KMS-11 (cell line): ENCODE measurements at regions not wholly inside any gene's neighbourhood (a gene's known extent, or its start where the extent isn't known, plus 50 kb on each side); places are given as distances from the start of the nearest gene placed in this dataset.

Experiments
- H2AFZ ChIP-seq: fragments of 200-600 bp; sonication (generic); 2 replicates; pipeline ENCODE4 v1.6.1; 2016; ENCODE audit warnings: antibody characterized with exemption, mixed run types, low read depth
- H3K27ac ChIP-seq: fragments of 200-600 bp; sonication (generic); 2 replicates; pipeline ENCODE4 v1.6.1; 2016; ENCODE audit warnings: mild to moderate bottlenecking, mixed run types
- H3K27me3 ChIP-seq: fragments of 200-600 bp; sonication (generic); 2 replicates; pipeline ENCODE4 v1.6.1; 2017; ENCODE audit warnings: mild to moderate bottlenecking, low read depth, mixed run types, moderate library complexity; ENCODE audit not compliant: insufficient read depth
- H3K36me3 ChIP-seq: fragments of 200-600 bp; sonication (generic); 2 replicates; pipeline ENCODE4 v1.6.1; 2017; ENCODE audit warnings: mild to moderate bottlenecking, mixed run types; ENCODE audit not compliant: insufficient read depth
- H3K4me1 ChIP-seq: fragments of 200-600 bp; sonication (generic); 2 replicates; pipeline ENCODE4 v1.6.1; 2016; ENCODE audit warnings: mild to moderate bottlenecking, low read depth, mixed run types; ENCODE audit not compliant: poor library complexity, severe bottlenecking
- H3K4me2 ChIP-seq: fragments of 200-600 bp; sonication (generic); 2 replicates; pipeline ENCODE4 v1.7.0; 2016; ENCODE audit warnings: mild to moderate bottlenecking, mixed run types
- H3K4me3 ChIP-seq: fragments of 200-600 bp; sonication (generic); IDR thresholded peaks from 2 replicates; pipeline ENCODE4 v1.6.1; 2017; ENCODE audit warnings: low read depth, low read length, mixed read lengths; ENCODE audit not compliant: insufficient read depth
- H3K79me2 ChIP-seq: fragments of 200-600 bp; sonication (generic); 2 replicates; pipeline ENCODE4 v1.6.1; 2016; ENCODE audit warnings: low read depth, mixed run types; ENCODE audit not compliant: insufficient read depth
- H3K9ac ChIP-seq: fragments of 200-600 bp; sonication (generic); 2 replicates; pipeline ENCODE4 v1.6.1; 2016; ENCODE audit warnings: mild to moderate bottlenecking, mixed run types
- H4K20me1 ChIP-seq: fragments of 200-600 bp; sonication (generic); 2 replicates; pipeline ENCODE4 v1.6.1; 2016; ENCODE audit warnings: mild to moderate bottlenecking, mixed run types; ENCODE audit not compliant: insufficient read depth
- TF ChIP-seq, protein P1 (sequence below): fragments of 200-600 bp; sonication (generic); conservative IDR thresholded peaks from 2 replicates; pipeline ENCODE4 v1.6.1; 2017; ENCODE audit warnings: low read depth, mild to moderate bottlenecking, antibody characterized with exemption, low read length, moderate library complexity, mixed read lengths

- no peak overlapping the region for H2AFZ ChIP-seq
These were observed 815.9 kb downstream of the SLITRK6 start for GRCh38 chr13:84983321-84983720.

GRCh38 chr13:84980571-84980970, 818.6 kb downstream of the SLITRK6 start:
- no peak overlapping the region for H2AFZ ChIP-seq
- H4K20me1 ChIP-seq: no peaks in the 10 kb centered on the region
- no peaks in the 10 kb centered on the region for H3K4me1 ChIP-seq
- H3K36me3 ChIP-seq: no peaks in the 10 kb centered on the region
- H3K27me3 ChIP-seq: no peaks in the 10 kb centered on the region
- TF ChIP-seq, protein P1, sequence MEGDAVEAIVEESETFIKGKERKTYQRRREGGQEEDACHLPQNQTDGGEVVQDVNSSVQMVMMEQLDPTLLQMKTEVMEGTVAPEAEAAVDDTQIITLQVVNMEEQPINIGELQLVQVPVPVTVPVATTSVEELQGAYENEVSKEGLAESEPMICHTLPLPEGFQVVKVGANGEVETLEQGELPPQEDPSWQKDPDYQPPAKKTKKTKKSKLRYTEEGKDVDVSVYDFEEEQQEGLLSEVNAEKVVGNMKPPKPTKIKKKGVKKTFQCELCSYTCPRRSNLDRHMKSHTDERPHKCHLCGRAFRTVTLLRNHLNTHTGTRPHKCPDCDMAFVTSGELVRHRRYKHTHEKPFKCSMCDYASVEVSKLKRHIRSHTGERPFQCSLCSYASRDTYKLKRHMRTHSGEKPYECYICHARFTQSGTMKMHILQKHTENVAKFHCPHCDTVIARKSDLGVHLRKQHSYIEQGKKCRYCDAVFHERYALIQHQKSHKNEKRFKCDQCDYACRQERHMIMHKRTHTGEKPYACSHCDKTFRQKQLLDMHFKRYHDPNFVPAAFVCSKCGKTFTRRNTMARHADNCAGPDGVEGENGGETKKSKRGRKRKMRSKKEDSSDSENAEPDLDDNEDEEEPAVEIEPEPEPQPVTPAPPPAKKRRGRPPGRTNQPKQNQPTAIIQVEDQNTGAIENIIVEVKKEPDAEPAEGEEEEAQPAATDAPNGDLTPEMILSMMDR: no peak
- H3K4me3 ChIP-seq: no peak overlapping the region
- H3K9ac ChIP-seq: no peak overlapping the region
- H3K79me2 ChIP-seq: no peaks in the 10 kb centered on the region
- no peak overlapping the region for H3K27ac ChIP-seq
- no peak overlapping the region for H3K4me2 ChIP-seq

More at GRCh38 chr13:84983321-84983720, 815.9 kb downstream of the SLITRK6 start:
- Histone ChIP-seq H3K4me3 (no peak overlapping the region), H3K9ac (no peak overlapping the region), H3K79me2 (no peaks in the 10 kb centered on the region), H4K20me1 (no peaks in the 10 kb centered on the region), H3K27me3 (no peaks in the 10 kb centered on the region), H3K27ac (no peak overlapping the region), H3K4me1 (no peaks in the 10 kb centered on the region), H3K4me2 (no peak overlapping the region), H3K36me3 (no peaks in the 10 kb centered on the region)
- TF ChIP-seq, protein P1: no peak

- no peak overlapping the region for H2AFZ ChIP-seq
- H3K27me3 ChIP-seq: no peaks in the 10 kb centered on the region
- no peaks in the 10 kb centered on the region for H3K36me3 ChIP-seq
- H4K20me1 ChIP-seq: no peaks in the 10 kb centered on the region
- TF ChIP-seq, protein P1: no peak
- H3K4me1 ChIP-seq: no peaks in the 10 kb centered on the region
- no peak overlapping the region for H3K9ac ChIP-seq
- no peaks in the 10 kb centered on the region for H3K79me2 ChIP-seq
- H3K4me3 ChIP-seq: no peak overlapping the region
- H3K27ac ChIP-seq: no peak overlapping the region
- H3K4me2 ChIP-seq: no peak overlapping the region
These were observed 820.4 kb downstream of the SLITRK6 start for GRCh38 chr13:84978851-84979250.

DNA sequence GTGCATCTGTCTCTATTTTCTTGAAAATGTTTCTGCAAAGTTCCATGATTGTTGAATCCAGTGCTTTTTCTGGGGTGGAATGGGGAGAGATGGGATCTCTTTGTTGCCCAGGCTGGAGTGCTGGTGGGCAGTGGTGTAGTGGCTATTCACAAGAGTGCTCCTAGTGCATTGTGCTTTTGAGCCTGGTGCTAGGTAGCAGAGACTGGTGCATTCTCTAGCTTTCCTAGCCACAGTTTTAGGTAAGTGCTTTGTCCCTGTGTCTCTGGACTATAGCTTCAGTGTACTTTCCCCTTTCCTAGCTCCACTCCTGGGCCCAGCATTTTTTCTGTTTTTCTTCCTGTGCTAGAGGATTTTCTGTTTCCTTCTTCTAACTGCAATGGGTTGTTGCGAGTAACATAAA, 825.6 kb downstream of the SLITRK6 start:
- no peaks in the 10 kb centered on the region for H3K79me2 ChIP-seq
- H3K4me2 ChIP-seq: no peak overlapping the region
- no peak overlapping the region for H3K9ac ChIP-seq

More for the DNA sequence above, 825.6 kb downstream of the SLITRK6 start:
- H4K20me1 ChIP-seq: no peaks in the 10 kb centered on the region
- TF ChIP-seq, protein P1: no peak
- H3K4me1 ChIP-seq: no peaks in the 10 kb centered on the region
- H3K4me3 ChIP-seq: no peak overlapping the region
- H3K36me3 ChIP-seq: no peaks in the 10 kb centered on the region
- no peaks in the 10 kb centered on the region for H3K27me3 ChIP-seq
- H2AFZ ChIP-seq: no peak overlapping the region
- no peak overlapping the region for H3K27ac ChIP-seq
